HG02623 (cell line): ENCODE measurements at regions not wholly inside any gene's neighbourhood (a gene's known extent, or its start where the extent isn't known, plus 50 kb on each side); places are given as distances from the start of the nearest gene placed in this dataset.

Source experiments
- ATAC-seq: cut with Tn5 transposase; IDR thresholded peaks from one replicate; pipeline ENCODE4 v1.9.1; 2021; ENCODE audit warnings: moderate library complexity; ENCODE audit not compliant: unreplicated experiment

DNA sequence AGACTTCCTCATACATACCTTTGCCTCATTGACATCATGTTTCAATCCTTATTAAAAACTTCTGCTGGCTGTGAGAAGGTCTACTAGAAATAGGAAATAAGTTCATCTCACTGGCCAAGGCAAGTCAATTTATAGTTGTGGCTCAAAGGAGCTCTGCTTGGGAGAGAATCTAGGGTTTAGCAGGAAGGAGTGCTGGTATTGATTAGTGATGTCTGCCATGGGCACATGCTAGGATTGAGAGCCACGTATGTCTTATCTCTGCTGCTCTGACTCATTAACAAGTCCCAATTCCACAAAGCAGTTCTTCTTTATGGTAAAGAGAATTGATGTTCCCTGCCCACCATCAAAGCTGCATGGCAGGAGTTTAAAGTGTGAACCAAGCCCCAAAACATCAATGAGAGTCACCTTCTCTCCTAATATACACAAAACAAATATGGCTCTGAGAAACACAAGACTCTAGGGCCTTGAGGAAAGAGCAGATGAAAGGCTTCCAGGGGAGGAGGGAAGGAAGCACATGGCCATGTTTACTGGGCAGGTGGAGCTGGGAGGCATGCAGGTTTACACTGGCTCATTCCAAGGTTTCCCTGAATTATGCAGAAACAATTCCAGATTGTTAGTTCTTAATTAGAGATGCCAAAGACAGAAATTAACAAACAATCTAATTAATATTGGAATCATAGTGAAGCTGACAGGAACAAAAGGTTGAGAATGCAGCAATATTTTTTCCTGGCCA, 931.9 kb upstream of the TMEM132C start:
- no peak for ATAC-seq

DNA sequence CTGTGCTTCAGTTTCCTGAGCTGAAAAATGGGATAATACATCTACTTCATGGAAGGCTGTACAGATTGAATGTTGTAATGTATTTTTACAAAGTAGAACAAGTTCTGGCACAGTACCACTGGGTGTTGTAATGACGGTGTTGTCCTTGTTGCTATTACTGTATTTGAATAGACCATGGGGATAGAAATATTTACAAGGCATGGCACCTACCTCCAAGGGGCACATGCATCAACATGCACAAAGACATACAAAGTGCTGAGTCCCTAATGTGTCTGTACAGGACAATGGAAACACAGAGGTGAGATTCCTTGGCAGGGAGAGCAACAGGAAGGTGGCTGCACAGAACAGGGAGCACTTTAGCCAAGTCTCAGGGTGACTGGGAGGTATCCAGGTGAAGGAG, 930.6 kb upstream of the TMEM132C start:
- no peak for ATAC-seq

DNA sequence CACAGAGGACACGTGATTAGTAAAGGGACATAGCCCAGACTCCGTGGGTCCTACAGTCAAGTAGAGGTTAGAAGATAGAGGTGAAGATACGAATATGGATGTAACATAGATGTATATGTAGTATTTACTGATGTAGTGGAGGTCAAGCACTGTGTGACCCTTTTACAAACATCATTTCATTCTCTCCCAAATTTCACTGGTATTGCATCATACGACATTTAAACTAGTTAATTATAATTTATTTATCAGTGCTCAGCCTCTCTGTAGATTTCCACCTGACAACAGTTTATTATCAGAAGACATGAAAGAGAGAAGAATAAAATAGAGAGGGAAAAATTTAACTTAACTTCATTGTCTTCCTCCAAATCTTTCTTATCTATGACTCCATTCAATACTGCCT, 927.9 kb upstream of the TMEM132C start:
- ATAC-seq = no peak

DNA sequence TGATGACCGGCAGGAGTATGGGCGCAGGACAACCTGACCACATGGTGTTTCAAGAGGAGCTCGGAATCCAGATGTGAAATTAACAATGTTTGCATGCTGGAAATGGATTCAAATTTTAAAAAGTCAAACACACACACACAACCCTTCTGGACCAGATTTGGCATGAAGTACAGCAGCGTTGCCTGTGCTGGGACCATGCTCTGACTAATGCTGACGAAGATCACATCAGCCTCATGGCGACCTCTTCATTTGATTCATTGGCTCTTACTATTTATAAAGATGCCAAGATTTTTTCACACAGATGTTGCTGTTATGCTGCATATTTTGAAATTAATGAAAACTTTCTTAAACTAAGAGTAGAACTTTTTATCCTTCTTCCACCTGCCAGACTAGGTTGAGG, 926.6 kb upstream of the TMEM132C start:
- ATAC-seq = no peak

DNA sequence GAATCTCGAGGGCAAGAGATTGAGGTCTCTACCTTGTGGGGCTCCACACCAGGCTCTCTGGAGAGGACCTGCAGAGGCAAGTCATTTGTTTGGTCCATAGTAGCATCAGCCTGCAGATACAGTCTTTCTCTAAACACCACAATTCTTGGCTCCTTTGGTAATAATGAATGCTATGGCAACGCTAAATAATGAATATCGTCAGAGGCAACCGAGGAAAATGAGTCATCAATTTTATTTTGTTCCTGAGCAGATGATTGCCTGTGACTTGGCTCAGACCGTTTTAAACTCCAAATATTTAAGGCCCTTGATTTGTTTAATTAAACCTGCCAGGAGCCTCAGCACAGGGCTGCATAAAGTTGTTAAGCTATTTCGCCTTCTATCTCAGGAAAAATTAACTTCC, 924.1 kb upstream of the TMEM132C start:
- ATAC-seq = no peak

DNA sequence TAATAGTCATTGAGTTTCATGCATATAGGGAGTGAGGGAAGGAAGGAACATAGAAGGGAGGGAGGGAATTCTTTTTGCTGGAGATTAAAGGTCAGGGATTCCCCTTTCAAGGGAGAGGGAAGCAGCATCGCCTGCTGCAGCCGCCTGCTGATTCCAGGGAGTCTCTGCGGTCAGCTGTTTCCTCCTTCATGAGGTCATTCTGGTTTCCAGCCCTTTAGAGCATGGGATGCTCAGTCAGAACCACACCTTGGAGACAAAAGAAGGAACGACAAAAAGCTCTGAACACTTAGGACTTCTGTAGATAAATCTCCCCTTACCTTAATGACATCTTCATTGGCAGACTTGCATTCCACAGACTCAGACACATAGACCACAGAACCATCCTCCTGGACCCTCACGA, 923.0 kb upstream of the TMEM132C start:
- ATAC-seq = no peak

DNA sequence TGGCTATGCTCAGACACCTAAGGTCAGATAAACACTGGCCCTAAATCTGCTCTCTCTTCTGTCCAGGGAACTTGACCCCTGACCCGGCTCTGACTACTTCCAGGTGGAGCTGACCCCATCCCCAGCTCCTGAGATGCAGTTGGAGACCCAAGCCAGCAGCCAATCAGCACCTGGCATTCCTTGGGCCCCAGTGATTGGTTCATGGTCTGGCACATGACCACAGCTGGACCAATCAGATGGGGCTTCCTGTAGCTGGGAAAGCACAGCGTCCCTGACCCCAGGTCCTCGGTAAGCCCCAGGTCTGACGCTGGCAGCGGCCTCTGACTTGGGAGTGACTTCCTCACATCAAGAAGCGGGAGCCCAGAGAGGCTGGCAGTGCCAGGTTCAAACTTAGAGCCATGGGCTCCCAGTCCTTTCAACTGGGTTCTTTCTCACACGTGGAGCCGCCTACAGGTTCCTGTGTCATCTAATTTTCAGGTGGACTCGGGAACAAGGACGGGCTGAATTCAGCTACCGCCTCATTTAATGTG, 915.4 kb upstream of the TMEM132C start:
- no peak for ATAC-seq

DNA sequence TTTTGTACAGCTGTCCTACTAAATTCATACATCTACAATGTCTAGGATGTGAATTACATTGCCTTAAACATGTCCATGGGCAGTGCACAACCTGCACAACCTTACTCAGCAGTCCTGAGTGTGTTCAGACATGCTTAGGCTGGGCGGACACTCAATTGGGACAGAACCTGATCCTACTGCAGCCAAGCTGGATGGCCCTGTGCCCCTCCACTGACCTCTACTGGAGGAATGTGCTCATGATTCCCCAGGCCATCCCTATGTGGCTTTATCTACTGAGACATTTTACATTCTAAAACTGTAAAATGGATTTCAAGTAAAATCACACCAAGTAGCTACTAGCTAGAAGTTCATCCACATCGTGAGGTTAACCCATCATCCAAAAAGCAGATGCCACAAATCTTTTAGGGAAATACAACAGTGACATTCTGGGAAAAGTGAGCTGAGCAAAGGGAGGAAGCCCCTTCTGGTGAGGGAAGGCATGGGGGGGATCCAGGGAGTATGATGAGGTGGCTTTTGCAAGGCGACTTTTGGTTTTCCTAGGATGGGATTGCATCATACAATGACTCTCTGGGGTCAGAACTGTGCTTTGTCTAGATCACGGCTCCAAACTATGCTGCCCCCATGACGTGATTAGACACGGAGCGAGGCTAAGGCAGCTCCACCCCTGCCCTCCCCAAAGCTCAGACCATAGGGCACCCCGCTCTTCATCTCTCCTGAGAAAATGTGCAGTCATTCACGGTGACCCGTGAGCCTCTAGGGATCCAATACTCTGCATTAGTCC, 911.7 kb upstream of the TMEM132C start:
- ATAC-seq = no peak

DNA sequence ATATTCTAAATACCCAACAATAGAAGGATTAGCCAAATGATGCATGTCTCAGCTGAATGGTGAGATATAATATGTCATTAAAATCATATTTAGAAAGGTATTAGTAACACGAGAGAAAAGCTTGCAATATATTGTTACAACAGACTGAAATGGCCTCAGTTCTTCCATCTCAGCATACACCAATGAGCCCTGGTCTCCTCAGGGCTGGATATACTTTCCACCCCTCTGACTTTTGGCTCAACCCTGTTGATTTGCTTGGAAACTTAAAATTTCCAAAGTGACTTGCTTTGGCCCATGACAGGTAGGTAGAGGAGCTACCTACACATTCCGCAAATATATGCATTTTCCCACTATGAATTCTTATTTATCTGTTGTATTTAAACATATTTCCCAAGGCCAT, 908.1 kb upstream of the TMEM132C start:
- ATAC-seq = no peak

DNA sequence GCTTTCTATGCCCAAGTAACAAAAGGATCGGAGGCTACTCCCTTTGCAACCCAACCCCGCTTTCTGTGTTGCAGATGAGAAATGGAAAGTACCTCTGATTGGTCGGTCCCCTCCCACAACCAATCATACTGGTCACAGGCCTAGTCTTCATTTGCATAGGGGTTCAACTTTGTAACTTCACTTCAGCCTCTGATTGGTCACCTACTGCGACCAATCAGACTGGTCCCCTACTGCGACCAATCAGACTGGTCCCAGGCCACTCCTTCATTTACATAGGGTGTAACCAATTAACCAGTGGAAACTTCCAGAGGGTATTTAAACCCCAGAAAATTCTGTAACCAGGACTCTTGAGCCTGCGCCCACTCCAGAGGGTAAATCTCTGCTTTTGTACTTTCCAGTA, 906.4 kb upstream of the TMEM132C start:
- no peak for ATAC-seq

DNA sequence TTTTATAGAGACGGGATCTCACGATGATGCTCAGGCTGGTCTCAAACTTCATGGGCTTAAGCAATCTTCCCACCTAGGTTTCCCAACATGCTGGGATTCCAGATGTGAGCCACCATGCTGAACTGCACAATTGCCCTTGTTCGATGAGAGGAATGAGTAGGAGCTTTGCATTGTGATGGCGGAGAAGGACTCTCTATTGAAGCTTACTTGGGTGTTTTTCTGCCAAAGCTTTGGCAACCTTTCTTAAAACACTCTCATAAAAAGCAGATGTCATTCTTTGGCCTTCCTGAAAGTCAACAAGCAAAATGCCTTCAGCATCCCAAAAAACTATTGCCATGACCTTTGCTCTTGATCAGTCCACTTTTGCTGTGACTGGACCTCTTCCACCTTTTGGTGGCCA, 904.8 kb upstream of the TMEM132C start:
- ATAC-seq = no peak

DNA sequence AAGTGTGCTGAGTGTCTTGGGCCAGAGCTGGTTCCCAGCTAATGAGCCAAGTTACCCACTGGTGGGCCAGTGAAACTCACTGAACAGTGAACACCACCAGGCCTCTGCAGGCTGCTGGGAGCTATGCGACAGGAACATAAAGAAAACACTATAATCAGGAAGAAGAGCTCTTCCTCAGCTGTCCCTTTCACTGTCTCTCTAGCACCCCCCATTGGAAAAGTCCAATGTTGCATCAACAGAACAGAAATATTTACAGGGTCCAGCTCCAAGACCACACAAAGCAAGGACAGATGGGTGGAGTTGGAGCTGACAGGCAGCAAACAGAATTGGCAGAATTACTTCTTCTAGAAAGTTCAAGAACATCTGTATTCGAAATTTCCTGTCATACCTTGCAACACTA, 903.6 kb upstream of the TMEM132C start:
- ATAC-seq = no peak

DNA sequence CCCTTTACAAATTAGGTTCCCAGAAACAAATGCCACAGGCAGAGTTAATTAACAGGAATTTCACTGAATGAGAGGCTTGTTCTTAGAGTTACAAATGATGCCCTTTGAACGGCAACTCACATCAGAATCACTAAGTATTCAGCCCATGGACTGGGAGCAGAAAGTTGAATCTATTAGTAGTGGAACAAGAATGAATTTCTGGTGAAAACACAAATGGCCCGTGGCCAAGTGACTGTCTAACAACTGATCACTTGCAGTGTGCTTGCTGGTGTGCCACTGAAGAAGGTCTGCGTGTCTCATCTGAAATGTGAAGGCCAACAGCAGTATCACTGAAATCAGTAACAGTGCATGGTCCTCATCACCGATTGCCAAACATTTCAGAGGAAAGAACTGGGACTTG, 893.4 kb upstream of the TMEM132C start:
- ATAC-seq = no peak

DNA sequence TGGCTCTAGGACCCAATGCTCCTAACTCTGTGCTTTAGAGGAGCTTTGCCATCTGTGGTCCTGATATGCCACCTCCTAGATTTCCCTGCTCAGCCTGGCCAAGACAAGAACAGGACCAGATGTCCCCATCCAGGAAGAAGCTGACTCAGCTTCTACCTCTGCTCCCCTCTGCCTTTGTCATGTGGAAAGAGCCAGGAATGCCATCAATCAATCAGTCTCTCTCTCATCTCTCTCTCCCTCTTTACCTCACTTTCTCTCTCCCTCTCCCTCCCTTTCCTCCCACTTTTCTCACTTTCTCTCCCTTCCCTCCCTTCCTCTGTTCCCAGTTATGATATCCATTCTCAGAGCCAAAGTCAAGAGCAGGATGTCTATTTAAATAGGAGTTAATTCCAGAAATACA, 892.5 kb upstream of the TMEM132C start:
- no peak for ATAC-seq

DNA sequence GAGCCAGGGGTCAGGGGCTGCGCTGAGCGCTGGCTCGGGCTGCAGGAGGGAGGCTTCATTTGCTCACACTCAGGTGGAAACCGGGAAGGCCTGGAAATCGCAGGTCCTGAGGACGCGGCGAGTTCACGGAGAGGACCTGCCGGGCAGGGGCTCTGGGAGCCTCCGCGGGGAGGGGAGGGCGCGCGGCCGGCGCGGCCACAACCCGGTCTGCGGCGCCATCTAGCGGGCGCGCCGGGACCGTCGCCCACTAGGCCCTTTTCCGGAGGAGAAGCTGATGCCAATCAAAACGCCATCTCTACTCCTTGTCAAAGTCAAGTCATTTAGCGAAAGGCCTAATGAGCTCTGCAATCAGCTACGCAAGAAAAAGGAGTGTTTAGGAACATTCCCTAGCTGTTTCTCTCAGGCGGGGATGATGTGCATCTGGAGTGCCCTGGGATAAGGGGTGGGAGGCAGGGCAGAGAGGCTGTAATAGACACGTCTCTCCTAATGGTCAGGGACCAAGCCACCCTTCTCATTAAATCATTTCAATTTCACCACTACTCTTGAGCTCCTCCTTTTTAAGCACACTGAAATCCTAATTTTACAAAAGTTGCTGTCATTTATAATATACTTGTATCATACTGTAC, 885.8 kb upstream of the TMEM132C start:
- no peak for ATAC-seq

DNA sequence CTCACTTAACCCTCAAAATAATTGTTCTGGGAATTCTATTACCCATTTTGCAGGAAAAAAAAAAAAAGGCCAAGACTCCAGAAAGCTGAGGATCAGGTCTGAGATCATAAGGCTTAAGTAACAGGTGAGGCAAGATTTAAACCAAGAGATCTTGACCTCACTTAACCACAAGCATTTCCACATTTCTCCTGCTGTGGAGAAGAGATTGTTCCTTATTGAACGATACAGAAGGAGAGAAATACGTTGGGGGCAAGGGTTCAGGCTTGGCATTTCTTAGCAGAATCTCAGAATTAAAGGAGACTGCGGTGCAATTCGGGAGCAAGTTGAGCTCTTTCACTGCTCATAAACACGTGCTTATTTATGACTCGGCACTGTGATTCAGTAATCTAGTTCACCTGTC, 885.3 kb upstream of the TMEM132C start:
- no peak for ATAC-seq

DNA sequence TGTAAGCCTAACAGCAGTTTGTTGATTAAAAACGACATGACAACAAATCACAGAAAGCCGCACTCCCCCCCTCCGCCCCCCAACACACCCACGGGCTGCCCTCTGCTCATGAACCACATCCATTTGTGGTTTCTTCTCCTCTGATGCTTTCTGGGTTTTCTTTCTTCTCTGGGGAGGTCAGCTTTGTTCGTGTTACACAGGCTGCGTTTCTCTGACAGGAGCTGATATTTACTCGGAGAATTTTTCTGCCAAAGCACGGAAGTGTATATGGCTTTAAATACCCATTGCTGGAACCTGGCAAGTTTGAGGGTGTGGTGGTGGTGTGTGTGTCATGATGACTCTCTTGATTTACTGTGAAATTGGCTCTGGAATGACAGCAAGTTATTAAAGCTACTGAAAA, 883.7 kb upstream of the TMEM132C start:
- ATAC-seq = no peak

DNA sequence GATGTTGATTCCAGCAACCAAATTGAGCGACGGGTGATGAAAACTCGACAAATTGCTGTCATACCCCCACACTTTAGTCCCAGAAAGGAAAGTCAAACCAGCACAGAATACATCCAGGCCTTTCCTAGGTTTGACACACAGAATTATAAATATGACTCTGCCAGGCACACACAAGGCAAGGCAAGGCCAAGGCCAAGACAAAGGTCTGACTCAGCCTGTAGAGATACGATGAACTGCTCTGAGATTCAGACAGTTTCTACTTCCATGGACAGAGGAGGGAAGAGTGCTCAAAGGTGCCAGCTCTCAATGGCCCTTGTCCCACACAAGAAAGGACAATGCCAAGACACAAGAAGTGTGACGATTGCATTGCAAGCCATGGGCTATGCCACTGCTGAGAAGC, 880.2 kb upstream of the TMEM132C start:
- no peak for ATAC-seq

DNA sequence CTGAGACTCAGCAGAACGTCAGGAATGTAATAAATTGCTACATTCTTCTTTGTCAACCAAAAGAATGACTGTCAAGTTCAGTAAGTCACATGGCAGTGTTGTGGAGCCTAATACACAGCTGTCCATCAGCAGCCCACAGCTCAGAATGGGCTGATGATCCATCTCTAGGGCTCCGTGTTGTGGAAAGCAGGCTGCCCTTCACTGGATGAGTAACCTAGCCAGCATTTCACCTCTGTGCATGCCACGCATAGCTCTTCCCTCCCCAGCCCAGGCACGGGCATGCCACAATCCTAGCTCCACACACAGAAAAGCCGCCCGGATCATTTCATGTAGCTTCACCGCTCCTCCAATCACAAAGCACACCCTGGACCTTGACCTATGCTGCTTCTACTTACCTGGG, 878.0 kb upstream of the TMEM132C start:
- ATAC-seq = no peak

DNA sequence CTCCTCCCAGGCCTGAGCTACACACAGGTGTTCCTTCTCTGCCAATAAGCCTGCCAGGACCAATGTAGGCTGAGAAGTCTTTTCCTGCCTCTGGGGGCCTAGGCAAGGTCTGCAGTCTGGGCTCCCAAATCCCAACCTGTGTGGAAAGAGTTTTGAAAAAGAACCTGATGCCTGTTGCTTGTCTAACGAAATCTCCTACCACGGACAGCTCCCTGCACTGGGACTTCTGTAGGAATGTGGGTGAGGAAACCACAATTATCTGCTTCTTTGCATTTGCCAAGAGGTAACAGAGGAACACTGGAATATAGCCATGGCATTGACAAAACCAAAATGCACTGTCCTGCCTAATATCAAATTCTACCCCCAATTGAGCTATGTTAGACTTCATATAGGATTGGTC, 877.0 kb upstream of the TMEM132C start:
- ATAC-seq = no peak

DNA sequence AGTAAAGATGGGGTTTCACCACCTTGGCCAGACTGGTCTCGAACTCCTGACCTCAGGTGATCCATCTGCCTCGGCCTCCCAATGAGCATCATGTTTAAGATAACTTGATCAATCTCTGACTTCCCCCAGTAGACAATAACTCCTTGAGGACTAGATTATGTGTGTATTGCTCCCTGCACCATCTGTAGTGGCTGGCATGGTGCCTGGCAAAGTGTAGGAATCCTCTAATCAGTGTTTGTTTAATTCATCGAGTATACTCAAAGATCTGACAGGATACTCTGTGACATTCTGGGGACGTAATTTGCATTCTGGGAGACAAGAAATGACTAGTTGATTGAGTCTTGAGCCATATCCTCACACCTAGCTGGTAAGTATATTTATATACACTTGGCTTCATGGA, 873.5 kb upstream of the TMEM132C start:
- no peak for ATAC-seq

DNA sequence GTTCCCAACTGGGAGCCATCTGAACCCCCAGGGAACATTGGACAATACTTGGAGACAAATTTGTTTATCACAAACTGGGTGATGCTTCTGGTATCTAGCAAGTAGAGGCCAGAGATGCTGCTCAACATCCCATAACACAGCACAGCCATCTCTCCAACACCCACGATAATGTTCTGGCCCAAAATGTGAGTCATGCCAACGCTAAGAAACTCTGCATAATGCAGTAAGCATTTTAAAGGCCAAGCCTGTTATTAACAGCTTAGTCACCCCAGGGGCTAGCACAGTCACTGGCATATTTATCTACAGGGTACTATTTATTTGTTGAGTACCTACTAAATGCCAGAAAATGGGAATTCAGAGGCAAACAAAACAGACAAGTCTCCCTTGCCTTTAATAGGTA, 873.1 kb upstream of the TMEM132C start:
- ATAC-seq = no peak
